Adipocyte (in vitro differentiated cells): ENCODE measurements at regions not wholly inside any gene's neighbourhood (a gene's known extent, or its start where the extent isn't known, plus 50 kb on each side); places are given as distances from the start of the nearest gene placed in this dataset.

Source experiments
- DNase-seq: peaks from one replicate; pipeline ENCODE4 v3.0.0-alpha.2; 2015; ENCODE audit warnings: low read depth
- H3K27me3 ChIP-seq: replicated peaks from 2 replicates; pipeline ENCODE4 v1.7.0; 2013; ENCODE audit warnings: mild to moderate bottlenecking, low read length, moderate library complexity; ENCODE audit not compliant: control insufficient read depth, insufficient read depth
- H3K36me3 ChIP-seq: 2 replicates; pipeline ENCODE4 v1.7.0; 2013; ENCODE audit warnings: low read length, mild to moderate bottlenecking, moderate library complexity; ENCODE audit not compliant: control insufficient read depth, insufficient read depth, severe bottlenecking
- H3K4me1 ChIP-seq: 2 replicates; pipeline ENCODE4 v1.7.0; 2013; ENCODE audit warnings: mild to moderate bottlenecking, low read length, moderate library complexity; ENCODE audit not compliant: control insufficient read depth, insufficient read depth
- H3K4me3 ChIP-seq: 2 replicates; pipeline ENCODE4 v1.7.0; 2013; ENCODE audit warnings: mild to moderate bottlenecking, low read length, moderate library complexity
- H3K9ac ChIP-seq: 2 replicates; pipeline ENCODE4 v1.7.0; 2013; ENCODE audit warnings: mild to moderate bottlenecking, low read length, moderate library complexity
- H3K9me3 ChIP-seq: 2 replicates; pipeline ENCODE4 v1.7.0; 2013; ENCODE audit warnings: mild to moderate bottlenecking, low read length, moderate library complexity; ENCODE audit not compliant: control insufficient read depth

DNA sequence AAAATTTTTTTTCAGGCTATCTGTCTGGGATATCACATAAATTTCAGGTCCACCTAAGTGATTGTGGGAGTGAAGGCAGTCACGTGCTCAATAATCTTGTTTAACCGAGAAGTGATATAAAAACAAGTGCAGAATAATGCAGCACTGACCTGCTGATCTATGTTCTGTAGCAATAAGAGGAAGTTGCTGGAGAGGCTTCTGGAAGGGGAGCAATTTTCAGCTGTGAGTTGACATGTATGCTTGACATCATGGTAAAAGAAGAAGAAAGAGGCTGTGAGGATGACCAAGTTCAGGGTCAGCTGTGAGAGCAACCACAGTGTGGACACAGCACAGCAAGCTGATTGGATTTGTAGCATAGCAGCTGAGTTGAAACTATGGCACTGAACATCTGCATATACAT is 172.0 kb upstream of the PELI2 start:
- no peak overlapping the region for H3K4me3 ChIP-seq
- DNase-seq: no peak
- H3K9ac ChIP-seq: no peak overlapping the region
- H3K36me3 ChIP-seq: no peaks in the 10 kb centered on the region
- H3K4me1 ChIP-seq: no peaks in the 10 kb centered on the region
- no peaks in the 10 kb centered on the region for H3K9me3 ChIP-seq
- H3K27me3 ChIP-seq: peaks cover 2% of the 10 kb centered on the region

DNA sequence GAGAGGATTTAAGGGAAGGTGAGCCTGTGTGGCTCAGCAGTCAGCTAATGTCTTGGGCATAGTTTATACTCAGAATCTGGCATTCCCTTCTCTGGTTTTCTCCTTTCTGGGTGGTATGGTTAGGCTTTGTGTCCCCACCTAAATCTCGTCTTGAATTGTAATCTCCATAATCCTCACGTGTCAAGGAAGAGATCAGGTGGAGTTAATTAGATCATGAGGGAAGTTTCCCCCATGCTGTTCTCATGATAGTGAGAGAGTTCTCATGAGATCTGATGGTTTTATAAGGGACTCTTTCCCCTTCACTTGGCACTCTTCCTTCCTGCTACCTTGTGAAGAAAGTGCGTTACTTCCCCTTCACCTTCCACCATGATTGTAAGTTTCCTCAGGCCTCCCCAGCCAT is 169.8 kb upstream of the PELI2 start:
- Histone ChIP-seq H3K9me3 (no peaks in the 10 kb centered on the region), H3K4me3 (no peak overlapping the region), H3K4me1 (no peaks in the 10 kb centered on the region), H3K9ac (no peak overlapping the region), H3K27me3 (no peaks in the 10 kb centered on the region), H3K36me3 (no peaks in the 10 kb centered on the region)
- no peak for DNase-seq

DNA sequence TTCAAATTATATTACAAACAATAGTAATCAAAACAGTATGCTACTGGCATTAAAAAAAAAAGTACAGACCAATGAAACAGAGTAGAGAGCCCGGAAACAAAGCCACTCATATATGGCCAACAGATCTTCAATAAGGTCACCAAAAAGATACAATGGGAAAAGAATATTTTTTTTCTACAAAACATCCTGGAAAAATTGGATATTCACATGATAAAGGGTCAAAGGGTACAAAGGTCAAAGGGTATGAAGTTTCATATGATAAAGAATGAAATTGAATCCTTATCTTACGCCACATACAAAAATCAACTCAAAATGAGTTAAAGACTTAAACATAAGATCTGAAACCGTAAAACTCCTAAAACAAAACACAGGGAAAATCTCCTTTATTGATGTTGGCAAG is 168.5 kb upstream of the PELI2 start:
- peak; percentile 11 for DNase-seq
- H3K27me3 ChIP-seq: no peaks in the 10 kb centered on the region
- H3K9ac ChIP-seq: no peak overlapping the region
- H3K4me3 ChIP-seq: no peak overlapping the region
- H3K9me3 ChIP-seq: no peaks in the 10 kb centered on the region
- H3K4me1 ChIP-seq: no peaks in the 10 kb centered on the region
- H3K36me3 ChIP-seq: no peaks in the 10 kb centered on the region

DNA sequence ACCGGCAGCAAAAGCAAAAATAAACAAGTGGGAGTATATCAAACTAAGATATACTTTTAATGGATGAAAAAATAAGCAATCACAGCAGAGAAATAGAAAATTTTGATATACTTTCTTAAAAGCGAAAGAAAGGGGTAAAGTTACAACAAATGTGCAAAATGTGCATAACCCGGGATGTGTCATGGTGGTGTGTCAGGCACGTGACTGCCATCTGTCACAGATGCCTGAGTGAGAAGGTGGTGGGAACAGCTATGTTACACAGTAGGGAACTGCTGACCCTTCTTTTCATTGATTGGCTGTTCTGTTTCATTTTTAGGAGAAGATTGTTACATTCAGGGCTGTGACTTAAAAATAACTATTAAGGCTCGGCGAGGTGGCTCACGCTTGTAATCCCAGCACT is 168.1 kb upstream of the PELI2 start:
- no peaks in the 10 kb centered on the region for H3K9me3 ChIP-seq
- H3K4me3 ChIP-seq: no peak overlapping the region
- H3K4me1 ChIP-seq: no peaks in the 10 kb centered on the region
- DNase-seq: no peak
- no peak overlapping the region for H3K9ac ChIP-seq
- no peaks in the 10 kb centered on the region for H3K36me3 ChIP-seq
- H3K27me3 ChIP-seq: no peaks in the 10 kb centered on the region

DNA sequence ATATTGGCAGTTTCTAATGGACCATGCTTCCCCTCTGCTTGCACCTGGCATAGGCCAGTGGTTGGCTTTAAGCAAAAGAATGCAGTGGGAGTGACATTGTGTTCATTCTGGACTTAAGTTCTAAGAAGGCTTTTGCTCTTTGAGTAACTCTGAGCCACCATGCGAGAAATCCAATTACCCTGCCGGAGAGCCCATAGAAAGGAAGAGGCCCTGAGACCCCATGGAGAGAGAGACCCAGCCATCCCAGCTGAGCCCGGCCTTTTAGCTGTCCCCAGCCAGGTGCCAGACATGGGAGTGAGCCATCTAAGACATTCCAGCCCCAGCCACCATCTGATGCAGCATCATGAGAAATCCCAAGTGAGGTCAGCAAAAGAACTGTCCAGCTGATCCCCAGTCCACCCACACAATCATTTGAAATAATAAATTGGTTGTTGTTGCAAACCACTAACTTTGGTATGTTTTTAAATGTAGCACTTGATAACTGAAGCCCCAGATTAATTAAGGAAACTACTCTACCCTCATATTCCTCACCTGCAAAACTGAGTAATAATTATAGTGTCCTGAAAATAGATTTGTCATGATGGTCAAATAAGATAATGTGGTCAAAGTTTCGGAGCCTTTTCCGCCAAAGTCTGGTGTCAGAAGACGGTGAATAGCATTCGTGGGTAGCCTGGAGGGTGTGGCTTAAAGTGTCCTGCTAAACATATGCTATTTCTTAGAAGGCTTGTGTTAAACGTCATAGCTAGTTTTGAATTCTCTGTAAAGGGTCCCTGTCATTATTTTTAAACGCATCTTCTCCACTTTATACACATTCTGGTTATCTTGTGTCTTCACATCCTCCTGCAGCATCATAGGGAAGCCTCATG is 166.6 kb upstream of the PELI2 start:
- DNase-seq: no peak
- Histone ChIP-seq H3K4me1 (no peaks in the 10 kb centered on the region), H3K4me3 (no peak overlapping the region), H3K36me3 (no peaks in the 10 kb centered on the region), H3K9me3 (no peaks in the 10 kb centered on the region), H3K27me3 (no peaks in the 10 kb centered on the region), H3K9ac (no peak overlapping the region)

DNA sequence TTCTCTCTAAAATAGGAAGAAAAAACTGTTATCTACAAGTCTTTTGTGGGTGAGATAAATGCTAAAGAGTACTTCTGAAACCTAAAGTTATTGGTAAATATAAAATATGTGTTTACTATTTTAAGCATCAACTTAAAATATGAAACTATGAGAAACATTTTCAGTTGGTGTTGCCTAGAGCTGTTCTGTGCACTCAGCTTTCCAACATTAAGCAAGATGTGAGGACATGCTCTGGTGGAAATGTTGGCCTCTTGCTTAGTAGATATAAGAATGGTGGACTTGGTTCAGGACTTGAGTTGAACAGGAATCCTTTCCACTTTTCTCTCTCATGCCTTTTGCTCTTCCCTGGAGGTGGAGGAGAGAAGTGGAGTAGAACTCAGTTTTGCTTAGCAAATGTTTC is 164.1 kb upstream of the PELI2 start:
- Histone ChIP-seq H3K27me3 (no peaks in the 10 kb centered on the region), H3K36me3 (no peaks in the 10 kb centered on the region), H3K9me3 (no peaks in the 10 kb centered on the region), H3K4me1 (no peaks in the 10 kb centered on the region), H3K9ac (no peak overlapping the region), H3K4me3 (no peak overlapping the region)
- peak; percentile 51 for DNase-seq

DNA sequence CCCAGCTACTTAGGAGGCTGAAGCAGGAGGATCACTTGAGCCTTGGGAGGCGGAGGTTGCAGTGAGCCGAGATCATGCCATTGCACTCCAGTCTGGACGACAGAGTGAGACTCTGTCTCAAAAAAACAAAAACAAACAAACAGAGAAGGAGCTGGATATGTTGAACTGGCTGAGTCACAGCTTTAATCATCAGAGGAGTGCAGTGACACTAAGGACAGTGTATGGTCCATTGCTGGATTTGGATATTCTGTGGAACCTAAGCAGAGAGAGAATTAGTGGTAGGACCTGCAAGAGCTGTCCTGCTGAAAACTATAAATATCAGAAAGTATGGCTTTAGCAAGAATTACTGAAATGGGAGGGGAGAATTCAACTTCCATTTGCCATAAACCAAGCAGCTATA is 163.0 kb upstream of the PELI2 start:
- Histone ChIP-seq H3K9ac (no peak overlapping the region), H3K9me3 (no peaks in the 10 kb centered on the region), H3K27me3 (no peaks in the 10 kb centered on the region), H3K36me3 (no peaks in the 10 kb centered on the region), H3K4me1 (no peaks in the 10 kb centered on the region), H3K4me3 (no peak overlapping the region)
- no peak for DNase-seq

DNA sequence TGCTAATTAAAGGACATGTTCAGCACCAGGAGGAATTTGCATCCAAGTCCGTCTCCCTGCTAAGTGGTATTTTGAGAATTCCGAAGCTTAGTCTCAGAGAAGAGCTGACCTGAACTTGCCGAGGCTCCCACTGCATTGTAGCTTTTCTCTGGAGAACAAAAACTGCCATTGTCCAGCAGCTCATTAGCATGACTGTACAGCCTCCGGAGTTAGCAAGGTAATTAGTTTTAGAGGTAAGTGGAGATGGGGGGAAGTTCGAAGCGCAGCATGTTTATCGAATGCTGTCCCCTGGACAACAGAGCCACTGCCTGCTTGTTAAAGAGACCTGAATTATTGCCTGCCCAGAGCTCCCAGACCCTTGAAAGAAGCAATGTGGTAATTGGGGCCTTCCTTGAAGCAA is 160.3 kb upstream of the PELI2 start:
- no peaks in the 10 kb centered on the region for H3K9me3 ChIP-seq
- no peaks in the 10 kb centered on the region for H3K27me3 ChIP-seq

DNA sequence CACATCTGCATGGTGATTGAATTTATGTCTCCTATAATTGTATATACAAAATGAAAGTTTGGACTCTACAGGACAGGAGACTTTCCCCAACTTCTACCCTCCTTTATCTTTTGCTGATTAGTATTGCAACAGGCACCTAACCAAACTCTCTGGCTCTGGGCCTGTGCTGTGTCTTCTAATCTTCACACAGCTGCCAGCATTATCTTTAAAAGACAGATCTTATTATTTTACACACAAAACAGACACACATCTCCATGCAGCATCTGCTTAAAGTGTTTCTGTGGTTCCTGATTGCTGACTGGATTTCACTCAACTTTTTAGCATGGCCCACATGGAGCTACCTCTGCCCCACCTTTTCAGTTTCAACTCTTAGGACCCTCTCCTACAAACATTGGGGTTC is 154.9 kb upstream of the PELI2 start:
- H3K27me3 ChIP-seq: no peaks in the 10 kb centered on the region
- no peak for DNase-seq
- no peaks in the 10 kb centered on the region for H3K9me3 ChIP-seq
- no peaks in the 10 kb centered on the region for H3K36me3 ChIP-seq
- H3K9ac ChIP-seq: no peak overlapping the region
- H3K4me3 ChIP-seq: no peak overlapping the region
- no peaks in the 10 kb centered on the region for H3K4me1 ChIP-seq

More for the DNA sequence above, 160.3 kb upstream of the PELI2 start:
- DNase-seq: no peak
- Histone ChIP-seq H3K4me3 (no peak overlapping the region), H3K9ac (no peak overlapping the region), H3K36me3 (no peaks in the 10 kb centered on the region), H3K4me1 (no peaks in the 10 kb centered on the region)

DNA sequence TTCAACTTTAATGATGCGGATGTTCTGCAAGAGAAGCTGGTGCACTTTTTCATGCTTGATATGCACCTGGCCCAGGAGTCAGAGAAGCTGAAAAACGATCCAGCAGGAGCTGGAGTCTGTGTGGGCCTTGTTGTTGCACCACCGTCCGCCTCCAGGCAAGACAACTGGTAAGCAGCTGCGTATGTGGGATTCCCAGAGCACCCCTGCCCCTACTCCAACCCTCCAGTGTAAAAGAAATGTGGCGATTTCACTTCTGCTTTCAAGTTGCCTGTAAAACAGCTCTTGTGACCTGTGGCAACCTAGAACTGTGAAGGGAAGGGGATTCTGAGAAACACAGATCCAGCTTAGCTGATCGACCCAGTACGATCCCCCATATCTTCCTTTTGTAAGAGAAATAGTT is 154.1 kb upstream of the PELI2 start:
- H3K4me1 ChIP-seq: no peaks in the 10 kb centered on the region
- no peak for DNase-seq
- H3K27me3 ChIP-seq: no peaks in the 10 kb centered on the region
- no peak overlapping the region for H3K9ac ChIP-seq
- H3K4me3 ChIP-seq: no peak overlapping the region
- no peaks in the 10 kb centered on the region for H3K9me3 ChIP-seq
- no peaks in the 10 kb centered on the region for H3K36me3 ChIP-seq

DNA sequence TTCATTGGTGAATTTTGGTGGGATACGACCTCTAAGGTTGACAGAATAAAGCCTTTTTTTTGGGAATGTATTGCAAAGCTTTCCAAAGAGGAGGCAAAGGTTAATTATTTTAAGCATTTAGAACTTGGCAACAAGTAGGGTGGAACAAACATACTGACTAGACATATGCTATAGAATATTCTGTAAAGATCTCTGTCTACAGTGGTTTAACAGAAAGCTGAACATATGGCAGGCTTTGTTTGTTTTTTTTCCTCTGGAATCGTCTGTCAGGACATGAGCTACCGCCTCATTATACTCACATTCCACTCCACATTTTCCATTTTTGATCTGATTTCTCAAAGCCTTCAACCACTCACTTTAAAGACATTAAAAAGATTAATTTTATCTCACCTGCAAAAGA is 153.4 kb upstream of the PELI2 start:
- no peaks in the 10 kb centered on the region for H3K27me3 ChIP-seq
- H3K36me3 ChIP-seq: no peaks in the 10 kb centered on the region
- no peaks in the 10 kb centered on the region for H3K9me3 ChIP-seq
- no peak for DNase-seq
- no peak overlapping the region for H3K9ac ChIP-seq
- no peaks in the 10 kb centered on the region for H3K4me1 ChIP-seq
- no peak overlapping the region for H3K4me3 ChIP-seq

DNA sequence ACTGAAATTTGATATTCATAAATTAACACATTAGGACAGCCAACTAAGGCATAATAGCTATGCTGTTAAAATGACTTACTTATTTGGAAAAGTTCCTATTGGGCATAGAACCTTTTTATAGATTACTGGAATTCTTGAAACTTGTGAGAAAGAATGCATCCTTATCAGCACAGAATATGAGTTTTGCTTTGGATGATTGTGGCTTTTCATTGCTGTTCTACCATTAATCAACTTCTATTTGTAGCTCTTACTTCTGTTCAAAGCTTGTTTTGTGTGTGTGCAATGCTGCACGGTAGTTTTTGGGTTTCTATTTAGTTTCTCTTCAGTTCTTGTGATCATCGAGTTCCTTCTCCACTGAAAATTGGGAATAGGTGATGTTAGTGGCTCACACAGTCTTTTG is 152.4 kb upstream of the PELI2 start:
- H3K36me3 ChIP-seq: no peaks in the 10 kb centered on the region
- no peaks in the 10 kb centered on the region for H3K4me1 ChIP-seq
- no peaks in the 10 kb centered on the region for H3K9me3 ChIP-seq
- H3K4me3 ChIP-seq: no peak overlapping the region
- H3K27me3 ChIP-seq: no peaks in the 10 kb centered on the region
- H3K9ac ChIP-seq: no peak overlapping the region
- DNase-seq: no peak
